GM18909 (cell line): ENCODE measurements at regions not wholly inside any gene's neighbourhood (a gene's known extent, or its start where the extent isn't known, plus 50 kb on each side); places are given as distances from the start of the nearest gene placed in this dataset.

Experiments used
- ATAC-seq: cut with Tn5 transposase; IDR thresholded peaks from one replicate; pipeline ENCODE4 v1.9.1; 2021; ENCODE audit warnings: mild to moderate bottlenecking; ENCODE audit not compliant: unreplicated experiment, poor library complexity

GRCh38 chr17:77425348-77425747 lies 284.6 kb downstream of the SEC14L1 start:
- no peak for ATAC-seq

DNA sequence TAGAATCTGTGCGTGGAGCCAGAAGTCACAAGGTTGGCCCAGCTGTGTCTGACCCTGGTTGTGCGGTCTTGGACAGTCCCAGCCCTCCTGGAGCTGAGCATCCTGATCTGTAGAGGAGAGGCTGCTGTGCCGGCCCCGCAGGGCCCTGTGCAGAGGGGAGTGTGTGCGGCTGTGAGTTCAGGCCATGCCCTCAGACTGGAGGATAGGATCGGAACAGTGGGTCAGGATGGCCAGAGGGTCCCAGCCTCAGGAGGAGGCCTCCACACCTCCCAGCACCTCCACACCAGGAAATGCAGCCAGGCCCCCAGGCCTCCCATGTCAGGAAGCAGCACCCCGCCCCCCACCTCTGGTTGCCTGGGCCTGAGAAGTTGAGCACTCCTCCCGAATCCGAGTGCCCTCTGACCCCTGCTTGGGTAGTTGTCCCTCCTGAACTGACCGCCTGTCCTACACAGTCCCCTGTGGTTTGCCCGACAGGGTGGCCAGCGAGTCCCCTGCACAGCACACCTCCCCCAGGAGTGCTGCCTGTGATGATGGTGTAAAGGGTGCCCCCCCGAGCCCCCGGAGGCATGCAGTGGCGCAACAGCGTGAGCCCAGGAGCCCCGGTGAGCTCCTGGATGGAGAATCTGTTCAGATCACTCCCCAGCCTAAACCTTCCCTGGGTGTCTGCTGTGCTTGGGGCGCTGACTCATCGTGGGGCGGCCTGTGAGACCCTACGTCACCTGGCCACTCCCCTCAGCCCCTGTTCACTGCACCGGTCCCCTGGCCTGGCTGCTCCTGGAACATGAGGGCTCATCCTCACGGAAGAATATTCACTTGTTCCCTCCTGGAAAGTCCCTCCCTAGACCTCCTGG lies 285.2 kb downstream of the SEC14L1 start:
- no peak for ATAC-seq

GRCh38 chr17:77426676-77427386 lies 286.1 kb downstream of the SEC14L1 start:
- no peak for ATAC-seq

GRCh38 chr17:77427391-77427991 lies 286.7 kb downstream of the SEC14L1 start:
- no peak for ATAC-seq

DNA sequence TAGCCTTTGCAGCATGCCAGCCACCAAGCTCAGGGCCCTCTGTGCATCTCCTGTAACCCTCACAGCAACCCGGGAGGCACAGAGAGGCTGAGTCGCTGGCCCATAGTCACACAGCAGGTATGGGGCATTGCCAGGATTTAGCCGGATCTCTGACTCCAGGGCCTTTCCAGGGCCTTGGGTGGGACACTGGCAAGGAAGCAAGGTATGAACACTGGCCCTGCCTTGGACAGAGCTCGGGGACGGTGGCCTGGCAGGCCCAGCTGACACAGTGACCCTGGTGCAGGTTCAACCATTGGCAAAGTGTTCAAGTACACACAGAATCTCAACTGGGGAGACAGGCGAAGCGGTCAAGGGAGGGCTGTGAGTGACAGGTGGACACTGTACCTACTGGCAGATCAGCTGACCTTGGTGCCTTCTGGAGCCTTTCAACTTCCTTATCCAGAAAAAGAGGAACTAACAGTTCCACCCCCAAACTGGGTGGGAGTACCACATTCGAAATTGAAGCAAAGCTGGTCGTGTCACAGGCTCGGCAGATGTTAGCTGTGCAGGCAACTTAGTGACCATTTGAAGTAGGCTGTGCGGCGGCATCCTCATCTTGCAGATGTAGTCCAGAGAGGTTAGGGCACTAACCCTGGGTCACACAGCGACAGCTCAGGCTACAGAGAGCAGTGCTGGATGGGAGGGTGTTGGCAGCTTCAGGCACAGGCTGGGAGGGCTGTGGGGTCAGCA lies 287.4 kb downstream of the SEC14L1 start:
- ATAC-seq = no peak

DNA sequence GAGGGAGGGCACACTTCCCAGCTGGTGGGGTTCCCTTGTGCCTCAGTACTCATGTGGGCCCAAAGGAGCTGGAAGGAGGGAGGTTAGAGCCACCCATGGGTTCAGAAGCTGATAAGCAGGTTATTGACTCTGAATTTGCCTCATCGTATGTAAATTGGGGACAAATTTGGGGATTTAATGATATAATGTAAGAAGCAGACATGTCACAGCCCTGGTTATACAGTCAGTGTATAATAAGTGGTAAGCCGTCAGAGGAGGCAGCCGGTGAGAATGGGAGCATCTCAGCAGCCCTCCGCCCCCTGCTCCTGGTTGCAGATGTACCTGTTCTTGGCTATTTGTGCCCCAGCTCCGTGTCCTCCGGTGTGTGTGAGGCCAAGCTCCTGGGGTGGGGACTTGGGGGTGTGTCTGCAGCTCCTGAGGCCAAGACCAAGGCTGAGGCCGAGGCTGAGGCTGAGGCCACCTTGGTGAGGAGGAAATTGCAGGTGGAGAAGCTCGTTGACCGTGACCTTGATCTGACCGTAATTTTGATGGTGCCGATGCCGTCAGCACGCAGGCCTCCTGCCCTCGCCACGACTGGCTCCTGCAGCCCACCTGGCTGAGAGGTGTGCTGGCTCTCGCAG lies 288.1 kb downstream of the SEC14L1 start:
- ATAC-seq = no peak

GRCh38 chr17:77429369-77429968 lies 288.7 kb downstream of the SEC14L1 start:
- no peak for ATAC-seq

DNA sequence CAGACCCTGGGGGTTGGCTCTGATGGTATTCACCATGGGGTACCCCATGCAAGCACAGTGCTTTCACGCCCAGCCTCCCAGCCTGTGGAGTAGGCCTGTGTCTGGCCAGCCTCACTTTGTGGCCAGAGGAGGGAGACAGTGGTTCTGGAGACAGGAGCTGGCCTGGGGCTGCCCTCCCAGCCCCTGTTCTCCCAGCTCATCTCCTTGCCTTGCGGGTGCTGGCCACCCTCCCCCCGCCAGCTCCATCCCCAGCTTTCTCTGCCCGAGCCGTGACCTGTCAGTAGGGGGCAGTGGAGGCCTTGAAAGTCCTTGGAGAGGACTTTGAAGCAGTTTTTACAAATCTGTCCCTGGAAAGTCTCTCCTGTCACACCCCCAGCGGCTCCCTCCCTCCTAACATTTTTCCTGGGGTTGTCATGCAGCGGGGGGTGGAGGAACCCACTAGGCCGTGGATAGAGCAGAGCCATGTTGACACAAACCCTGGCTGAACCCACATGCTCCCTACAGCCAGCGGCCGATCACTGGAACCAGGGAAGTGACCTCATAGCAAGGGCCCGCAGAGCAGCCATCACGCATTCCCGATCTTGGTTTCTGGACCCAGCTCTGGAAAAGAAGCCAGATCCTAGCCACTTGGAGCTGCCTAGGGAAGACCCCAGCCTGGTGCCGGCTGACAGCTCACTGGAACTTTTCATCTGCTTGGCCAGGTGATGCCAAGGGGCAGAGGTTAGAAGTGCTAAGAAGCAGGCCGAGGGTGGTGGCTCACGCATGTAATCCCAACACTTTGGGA lies 289.4 kb downstream of the SEC14L1 start:
- no peak for ATAC-seq

- ATAC-seq = no peak
These were observed 291.4 kb downstream of the SEC14L1 start for GRCh38 chr17:77432034-77432661.

GRCh38 chr17:77432742-77433141 lies 292.0 kb downstream of the SEC14L1 start:
- no peak for ATAC-seq

- ATAC-seq = no peak
These were observed 292.8 kb downstream of the SEC14L1 start for GRCh38 chr17:77433385-77434135.

DNA sequence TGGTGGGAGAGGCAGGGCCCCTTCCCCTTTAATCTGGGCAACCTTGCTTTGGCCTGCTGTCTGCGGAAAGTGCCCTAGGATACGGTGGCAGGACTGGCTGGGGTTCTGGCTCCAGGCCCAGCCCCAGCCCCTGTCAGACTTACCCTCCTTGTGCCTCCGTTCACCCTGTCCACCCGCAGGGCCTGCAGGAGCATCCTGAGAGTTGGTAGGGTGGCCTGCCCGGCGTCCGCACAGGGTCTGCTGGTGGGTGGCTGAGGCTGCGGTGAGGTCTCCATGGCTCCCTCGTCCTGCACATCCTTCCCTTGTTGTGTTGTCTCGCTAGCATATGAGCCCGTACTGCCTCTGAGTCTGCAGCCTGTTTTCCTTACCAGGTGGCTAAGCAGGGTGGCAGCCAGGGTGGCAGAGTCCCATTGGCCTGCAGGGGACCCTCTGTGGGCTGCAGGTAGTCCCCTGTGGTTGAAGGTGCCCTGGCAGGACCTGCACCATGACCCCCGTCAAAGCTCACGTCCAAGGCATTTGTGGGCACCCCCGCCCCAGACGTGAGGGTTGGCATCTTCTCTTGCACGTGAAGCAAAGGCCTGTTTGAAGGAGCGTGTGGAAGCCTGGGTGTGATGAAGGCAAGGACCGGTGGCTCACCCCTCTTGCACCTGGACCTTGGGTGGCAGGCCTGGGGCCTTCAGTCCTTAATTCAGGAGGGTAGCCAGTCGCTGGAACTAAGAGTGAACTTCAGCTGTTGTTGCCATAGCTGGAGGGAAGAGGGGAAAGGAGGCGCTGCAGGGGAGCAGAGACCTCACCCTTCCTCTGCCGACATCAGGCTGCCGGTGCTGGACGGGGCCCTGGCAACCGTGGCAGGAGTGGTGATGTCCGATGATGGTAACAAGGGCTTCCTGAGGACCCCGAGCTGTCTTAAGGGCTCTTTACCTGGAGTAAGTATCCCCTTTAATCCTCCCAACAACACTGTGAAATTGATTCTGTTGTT lies 293.7 kb downstream of the SEC14L1 start:
- ATAC-seq = no peak

- ATAC-seq = no peak
These were observed 294.7 kb downstream of the SEC14L1 start for GRCh38 chr17:77435272-77436057.

- no peak for ATAC-seq
These were observed 295.3 kb downstream of the SEC14L1 start for GRCh38 chr17:77436058-77436442.

DNA sequence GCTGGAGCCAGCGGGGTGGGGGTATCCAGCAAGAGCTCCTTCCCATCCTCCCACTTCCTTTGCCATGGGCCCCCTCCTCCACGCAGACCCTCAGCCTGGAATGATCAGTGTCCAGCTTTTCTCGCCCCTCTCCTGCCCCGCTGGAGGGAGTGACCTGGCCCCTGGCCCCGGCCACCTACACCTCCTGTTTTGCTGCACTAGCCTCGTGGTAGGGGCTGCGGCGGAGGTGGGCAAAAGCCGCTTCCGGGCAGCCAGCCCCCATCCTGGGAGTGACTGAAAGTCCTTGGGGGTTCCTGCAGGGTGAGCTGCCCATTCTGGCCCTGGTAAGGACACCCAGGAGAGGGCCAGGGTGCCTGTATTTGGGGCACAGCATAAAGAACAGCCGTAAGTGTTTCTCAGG lies 295.7 kb downstream of the SEC14L1 start:
- ATAC-seq = no peak

DNA sequence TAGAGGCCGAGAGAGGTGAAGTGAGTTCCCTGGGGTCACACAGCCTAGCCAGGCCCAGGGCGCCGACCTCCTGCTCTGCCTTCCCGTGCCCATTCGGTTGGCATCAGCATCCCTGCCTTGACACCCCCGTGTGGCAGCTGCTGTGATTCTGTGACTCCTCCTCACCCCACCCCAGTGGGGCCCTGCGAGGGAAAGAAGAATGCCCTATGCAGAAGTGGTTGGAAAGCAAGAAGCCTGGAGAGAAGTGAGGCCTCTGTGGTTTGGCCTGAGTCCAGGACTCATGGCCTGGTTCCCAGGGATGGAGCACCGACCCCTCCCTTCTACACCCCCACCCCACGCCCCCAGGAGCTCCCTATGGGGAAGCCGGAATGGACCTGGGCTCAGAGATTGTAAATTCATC lies 296.2 kb downstream of the SEC14L1 start:
- no peak for ATAC-seq
